LoVo (cell line): ENCODE measurements at regions not wholly inside any gene's neighbourhood (a gene's known extent, or its start where the extent isn't known, plus 50 kb on each side); places are given as distances from the start of the nearest gene placed in this dataset.
A peak's percentile ranks its signal among the peaks of the same experiment; 100 is the strongest.

Experiments
- DNase-seq: peaks from one replicate; pipeline ENCODE4 v3.0.0-alpha.2; 2016; ENCODE audit warnings: low spot score

DNA sequence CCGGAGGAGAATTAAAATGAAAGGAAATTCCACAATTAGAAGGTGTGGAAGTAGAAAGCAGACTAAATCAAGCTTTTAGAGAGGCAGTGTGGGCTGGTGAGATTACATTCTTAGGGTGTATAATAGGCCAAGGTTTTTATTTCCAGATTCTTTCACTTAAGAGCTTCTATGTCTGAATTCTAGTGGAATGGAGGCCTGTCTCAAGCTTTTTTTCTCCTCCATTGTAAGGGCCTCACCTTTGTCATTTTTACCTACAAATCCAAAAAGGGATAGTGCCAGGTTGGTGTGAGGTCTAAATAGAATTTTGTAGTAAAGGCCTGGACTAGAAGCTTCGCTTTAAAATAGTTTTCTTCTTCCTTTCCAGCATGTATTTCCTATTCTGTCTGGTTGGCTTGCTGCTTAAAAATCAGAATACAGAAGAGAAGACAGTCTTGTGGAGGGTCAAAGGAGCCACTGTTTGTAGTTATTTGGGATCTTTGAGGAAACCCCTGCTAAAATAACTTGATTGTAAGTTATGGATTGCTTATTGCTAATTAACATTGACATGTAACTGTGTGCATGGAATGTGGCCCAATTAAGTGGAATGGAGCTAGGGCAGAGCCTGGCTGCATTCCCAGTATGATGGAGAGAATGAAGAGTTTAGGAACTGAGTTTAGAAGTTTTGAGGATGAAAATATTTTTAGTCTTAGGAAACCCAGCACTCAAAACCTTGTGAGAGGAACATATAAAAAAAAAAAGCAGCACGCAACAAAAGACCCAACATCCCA is 162.5 kb upstream of the B3GALT2 start:
- no peak for DNase-seq

DNA sequence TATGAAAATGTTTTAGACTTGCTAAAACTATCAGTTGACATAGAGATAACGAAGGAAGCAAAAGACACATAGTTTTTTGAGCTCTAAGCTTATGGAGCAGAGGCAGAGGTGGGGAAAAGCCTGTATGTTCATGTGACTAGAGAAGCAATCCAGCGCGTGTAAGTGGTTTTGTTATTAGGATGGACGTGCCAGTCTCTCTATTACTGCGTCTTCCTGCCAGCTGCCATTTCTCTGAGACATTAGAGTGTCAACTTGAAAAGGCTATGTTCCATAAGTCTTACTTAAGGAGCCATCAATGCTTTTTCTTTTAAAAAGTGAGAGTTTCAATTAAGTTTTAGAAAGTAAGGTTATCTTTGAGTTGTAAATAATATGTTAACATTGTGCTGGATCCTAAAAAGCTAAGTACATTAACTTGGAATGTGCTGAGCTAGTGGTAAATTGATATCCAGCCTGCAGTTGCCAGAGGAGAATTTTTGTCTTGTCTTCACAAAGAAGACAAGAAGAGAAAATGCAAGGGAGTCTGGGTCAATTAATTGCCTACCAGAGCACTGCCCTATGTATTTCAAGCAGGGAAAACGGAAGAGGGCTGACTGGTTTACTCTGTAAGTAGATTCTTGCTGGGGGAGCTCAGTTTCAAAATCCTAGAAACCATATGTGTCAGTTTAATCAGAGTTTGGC is 161.8 kb upstream of the B3GALT2 start:
- no peak for DNase-seq

DNA sequence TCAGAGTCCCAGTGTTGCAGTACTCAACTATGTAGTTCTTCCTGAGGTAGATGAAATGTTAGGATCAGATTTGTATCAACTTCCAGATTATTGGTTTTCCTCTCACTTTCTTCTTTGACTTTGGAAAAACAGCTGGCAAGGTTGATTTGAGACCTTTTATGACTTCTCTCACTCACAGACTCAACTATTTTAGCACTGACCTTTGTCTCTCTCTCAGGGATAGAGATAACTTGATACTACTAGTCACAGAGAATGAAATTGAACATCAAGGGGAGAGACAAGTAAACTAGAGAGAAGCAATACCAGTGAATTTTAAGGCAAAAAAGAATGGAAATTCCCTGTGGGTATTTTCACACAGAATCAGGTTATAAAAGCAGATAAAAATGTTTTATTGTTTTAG is 159.7 kb upstream of the B3GALT2 start:
- no peak for DNase-seq

DNA sequence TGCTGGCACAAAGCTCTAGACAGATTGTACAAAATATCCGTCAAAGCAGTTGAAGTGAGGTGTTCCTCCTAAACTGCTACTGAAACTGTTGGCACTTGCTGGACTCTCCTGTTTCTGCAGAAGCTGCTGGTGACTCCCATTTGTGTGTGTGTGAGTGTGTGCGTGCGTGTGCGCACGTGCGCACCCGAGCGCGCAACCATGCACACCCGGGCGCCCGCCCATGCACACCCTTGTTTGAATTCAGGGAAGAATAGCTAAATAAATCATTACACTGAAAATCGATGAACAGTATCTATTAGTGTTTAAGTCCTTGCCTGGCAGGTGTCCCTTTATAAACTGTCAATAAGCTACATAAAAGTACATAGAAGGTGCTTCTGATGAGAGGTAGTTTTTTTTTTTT is 156.4 kb upstream of the B3GALT2 start:
- no peak for DNase-seq

DNA sequence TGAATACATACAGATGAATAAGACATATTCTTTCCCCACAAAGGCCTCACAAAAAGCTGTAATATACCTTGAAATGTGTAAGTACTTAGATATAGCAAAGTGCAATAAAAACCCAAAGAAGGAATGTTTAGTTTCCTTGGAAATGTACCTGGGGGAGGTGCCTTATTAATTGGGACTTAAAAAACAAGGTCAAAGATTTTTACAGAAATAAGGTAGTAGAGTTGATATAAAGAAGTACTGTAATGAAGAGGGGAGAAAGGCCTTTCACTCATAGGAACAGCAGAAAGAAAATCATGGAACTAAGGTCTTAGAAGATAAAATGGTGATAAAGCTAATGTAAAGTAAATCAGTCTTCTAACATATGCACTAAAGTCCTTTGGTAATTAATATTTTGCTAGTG is 153.9 kb upstream of the B3GALT2 start:
- no peak for DNase-seq

DNA sequence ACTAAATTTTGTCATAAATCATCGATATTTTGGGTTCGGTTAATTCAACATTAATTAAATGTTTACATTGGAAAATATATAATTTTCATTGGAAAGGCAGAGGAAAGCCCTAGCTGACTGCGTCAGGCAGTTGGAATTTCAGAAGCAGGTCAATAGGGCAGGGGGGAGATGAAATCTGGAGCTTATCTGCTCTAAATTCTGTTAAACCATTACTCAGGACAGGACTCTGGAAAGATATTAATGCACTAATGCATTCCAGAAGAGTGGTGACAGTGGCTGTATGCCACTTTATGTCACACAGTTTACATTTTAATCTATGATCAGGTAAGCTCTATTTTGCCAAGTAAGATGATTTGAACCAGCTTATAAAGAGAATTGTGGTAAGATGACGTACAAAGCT is 153.0 kb upstream of the B3GALT2 start:
- no peak for DNase-seq

DNA sequence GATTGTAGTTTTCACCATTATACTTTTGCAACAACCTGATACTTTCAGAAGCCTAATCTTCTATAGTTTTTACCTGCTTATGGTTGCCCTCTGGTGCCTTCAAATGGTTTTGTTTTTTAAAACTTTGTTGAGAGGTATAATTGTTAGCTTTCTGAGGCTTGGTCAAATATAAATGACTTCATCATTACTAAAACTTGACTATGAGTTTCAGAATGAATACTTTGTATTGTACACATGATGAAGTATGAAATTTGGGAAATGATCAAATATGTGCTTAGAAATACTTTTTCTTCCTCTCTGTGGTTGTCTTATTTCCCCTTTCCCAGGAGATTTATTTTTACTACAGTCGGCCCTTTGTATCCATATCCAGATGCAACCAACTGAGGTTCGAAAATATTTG is 151.8 kb upstream of the B3GALT2 start:
- no peak for DNase-seq

DNA sequence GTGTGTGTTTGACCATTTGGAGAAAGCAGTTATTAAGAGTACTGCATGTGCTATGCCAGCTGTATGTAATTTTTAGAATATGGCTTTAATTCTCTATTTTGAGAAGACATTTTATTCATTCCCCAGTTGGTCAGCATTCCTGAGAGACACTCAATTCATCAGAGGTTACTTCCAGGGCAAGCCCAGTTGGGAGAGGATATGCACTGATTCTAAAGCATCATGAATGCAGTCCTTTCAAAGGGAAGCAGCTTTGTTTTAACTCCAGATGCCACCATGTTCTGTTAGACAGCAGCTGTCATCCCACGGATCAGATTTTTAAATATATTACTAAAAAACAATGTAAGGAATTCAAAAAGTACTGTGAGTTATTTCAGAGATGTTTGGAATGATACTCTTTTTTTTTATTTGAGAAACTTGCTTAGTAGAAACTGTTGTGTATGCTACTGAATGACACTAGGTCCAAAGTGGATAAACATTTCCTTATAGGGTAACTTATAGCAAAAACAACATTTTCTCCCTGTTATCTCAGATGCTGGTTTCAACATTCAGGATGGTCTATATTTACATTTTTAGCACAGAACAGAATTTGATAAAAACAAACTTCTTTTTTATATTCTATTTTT is 149.5 kb upstream of the B3GALT2 start:
- DNase-seq = no peak

DNA sequence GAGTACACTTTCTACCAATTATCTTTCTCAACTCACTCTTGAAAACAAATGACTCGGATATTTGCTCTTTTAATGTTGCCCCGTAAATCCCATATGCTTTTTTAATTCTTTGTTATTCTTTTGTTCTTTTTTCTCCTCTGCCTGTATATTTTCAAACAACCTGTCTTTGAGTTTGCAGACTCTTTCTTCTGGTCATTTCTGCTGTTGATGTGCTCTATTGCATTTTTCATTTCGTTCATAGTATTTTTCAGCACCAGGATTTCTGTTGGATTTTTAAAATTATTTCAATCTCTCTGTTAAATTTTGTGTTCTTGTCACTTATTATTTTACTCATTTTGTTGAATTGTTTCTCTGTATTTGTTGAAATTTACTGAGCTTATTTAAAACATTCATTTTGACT is 146.8 kb upstream of the B3GALT2 start:
- DNase-seq = no peak

DNA sequence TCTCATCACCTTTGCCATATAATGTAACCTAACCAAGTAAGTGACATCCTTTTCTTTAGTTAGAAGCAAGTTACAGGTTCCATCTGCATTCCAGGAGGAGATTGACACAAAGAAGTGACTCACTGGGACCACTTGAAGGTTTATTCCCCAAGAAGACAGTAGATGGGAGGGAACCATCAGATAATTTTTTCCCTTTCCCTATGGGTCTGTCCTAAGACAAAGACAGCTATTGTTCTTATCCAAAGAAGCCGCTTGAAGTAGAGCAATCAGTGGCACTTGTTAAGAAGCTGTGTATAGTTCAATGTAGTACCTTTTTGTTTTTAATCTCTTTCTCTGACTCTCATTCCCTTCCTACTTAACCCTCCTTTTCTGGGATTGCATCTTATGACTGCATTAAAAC is 139.9 kb upstream of the B3GALT2 start:
- no peak for DNase-seq

DNA sequence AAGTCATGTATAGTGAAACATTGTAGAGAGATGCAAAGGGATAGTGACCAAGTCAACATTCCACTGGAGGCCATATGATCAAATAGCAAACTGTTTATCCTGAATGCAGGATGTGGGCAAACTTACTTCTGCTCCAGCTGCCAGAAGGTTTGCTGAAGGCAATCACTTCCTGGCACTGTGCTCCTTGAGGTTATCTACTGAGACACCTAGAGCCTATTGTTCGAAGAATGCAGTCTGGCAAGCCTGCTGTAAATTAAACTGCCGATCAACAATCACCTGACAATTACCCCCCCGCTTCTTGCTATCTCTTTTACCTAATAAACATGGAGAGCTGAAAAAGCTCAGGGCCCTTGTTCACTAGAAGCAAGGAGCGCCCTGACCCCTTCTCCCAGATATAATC is 139.4 kb upstream of the B3GALT2 start:
- DNase-seq = no peak

DNA sequence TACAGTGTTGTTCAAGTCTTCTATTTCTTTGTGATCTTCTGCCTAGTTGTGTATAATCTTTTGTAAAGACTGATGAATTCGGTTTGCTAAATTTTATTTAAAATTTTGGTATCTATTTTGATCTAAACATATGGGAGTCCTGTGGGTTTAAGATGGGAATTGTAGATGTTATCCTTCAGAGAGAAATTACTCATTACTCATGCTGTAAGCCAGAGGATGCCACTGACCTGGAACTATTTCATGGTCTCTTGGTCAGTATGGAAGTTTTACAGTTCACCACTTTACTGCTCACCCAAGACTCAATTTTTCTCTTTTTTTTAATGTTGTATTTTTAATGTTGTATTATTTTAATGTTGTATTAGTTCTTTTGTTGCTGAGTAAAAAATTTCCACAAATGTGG is 138.6 kb upstream of the B3GALT2 start:
- no peak for DNase-seq

DNA sequence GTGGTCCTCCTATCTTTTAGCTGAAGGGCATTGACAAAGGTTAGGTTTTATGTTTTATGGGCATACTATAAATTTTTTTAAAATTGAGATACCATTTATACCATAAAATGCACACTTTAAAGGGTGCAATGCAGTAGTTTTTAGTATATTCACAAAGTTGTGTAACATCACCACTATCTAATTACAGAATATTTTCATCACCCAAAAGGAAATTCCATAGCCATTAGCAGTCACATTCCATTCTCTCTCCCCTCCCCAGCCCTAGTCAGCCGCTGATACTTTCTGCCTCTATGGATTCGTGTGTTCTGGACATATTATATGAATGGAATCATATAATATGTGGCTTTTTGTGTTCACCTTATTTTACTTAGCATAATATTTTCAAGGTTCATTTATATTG is 135.8 kb upstream of the B3GALT2 start:
- DNase-seq = peak; percentile 32

DNA sequence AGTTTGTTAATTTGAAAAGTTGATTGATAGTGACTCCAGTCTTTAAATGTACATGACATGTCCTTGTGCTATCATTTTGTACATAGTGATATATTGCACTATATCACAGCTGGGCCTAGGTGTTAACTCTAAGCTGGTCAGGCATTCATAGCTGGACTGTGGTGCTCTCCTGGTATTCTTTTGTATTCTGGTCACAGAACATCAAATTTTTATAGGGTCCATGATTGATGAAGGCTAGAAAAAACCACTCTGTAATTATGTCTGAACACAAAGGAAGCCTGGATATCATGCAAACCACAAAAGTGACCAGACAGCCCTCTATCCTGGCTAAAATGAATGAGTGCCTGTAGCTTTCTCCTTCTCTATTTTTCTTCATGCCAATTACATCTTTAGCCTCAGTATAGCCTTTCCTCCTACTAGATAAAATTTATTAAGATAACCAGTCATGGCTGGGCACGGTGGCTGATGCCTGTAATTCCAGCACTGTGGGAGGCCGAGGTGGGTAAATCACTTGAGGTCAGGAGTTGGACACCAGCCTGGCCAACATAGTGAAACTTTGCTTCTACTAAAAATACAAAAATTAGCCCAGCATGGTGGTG is 134.9 kb upstream of the B3GALT2 start:
- DNase-seq = no peak

DNA sequence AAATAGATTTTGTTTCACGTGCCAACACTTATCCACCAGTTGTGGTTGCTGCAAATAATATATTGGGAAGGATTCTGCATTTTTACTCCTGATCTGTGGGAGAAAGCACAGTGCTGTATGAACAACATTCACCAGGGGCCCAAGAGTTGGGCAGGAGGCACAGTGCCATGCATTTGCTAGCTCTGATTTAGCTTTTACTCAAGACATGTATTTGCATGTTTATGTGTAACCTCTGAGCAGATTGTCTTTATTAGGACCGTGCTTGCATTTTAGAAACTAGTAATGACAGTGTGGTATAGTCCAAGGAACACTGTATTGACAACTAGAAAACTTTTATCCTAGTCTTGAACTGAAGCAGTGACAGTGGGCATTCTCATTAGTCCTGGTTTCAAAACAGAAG is 133.9 kb upstream of the B3GALT2 start:
- DNase-seq = no peak

DNA sequence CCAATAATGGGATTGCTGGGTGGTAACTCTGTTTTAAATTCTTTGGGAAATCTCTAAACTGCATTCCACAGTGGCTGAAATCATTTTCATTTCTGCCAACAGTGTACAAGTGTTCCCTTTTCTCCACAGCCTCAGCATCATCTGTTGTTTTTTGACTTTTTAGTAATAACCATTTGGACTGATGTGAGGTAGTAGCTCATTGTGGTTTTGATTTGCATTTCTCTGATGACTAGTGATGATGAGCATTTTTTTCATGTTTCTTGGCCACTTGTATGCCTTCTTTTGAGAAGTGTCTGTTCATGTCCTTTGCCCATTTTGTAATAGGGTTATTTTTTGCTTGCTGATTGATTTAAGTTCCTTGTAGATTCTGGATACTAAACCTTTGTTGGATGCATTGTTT is 131.9 kb upstream of the B3GALT2 start:
- DNase-seq = no peak

DNA sequence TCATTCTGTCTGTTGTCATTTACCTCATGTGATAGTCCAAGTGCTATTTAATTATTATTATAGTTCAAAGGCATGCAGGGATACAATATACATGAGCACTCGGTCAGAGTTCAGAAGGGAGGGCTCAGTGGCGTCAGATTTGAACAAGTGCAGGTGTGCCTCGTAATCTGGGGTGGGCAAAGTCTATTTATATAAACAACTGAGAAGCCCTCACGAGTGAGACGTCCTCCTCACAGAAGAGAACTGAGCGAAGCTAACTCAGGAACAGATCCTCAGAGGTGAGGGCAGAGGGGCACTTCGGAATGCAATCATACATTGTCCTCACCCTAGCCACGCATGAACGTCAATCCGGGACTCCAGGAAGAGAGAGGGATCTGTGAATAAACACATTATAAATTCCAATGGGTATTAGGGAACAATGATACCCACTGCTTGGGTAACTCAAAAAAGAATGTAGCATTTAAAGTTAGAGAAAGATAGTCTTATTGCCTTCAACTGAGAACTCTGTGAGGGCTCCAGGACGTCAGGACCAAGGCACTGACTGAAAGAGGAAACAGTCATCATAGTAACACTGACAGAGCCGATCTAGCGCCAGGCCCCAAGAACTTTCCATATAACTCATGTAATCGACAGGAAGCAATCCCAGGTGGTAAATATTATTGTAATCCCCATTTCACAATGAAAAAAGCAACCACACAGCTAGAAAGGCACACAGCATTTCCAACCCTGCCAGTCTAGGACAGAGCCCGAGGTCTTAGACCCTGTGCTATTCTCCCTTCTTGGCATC is 127.1 kb upstream of the B3GALT2 start:
- DNase-seq = no peak

DNA sequence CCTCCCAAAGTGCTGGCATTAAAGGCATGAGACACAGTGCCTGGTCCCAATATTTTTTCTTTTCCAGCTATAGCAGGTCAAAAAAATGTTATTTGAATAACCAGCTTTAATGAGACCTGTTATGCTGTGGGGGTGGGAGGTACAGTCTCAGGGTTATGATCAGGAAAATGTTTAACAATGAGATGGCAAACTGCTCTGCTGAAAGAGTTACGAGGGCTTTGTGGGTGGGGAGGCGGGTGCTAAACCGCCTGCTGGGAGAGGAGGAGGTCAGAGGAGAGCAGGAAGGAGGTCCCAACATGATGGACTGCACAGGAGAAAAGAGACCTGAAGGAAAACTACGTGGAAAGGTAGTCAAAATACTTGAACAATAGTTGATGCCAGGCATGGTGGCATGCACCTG is 126.0 kb upstream of the B3GALT2 start:
- no peak for DNase-seq

DNA sequence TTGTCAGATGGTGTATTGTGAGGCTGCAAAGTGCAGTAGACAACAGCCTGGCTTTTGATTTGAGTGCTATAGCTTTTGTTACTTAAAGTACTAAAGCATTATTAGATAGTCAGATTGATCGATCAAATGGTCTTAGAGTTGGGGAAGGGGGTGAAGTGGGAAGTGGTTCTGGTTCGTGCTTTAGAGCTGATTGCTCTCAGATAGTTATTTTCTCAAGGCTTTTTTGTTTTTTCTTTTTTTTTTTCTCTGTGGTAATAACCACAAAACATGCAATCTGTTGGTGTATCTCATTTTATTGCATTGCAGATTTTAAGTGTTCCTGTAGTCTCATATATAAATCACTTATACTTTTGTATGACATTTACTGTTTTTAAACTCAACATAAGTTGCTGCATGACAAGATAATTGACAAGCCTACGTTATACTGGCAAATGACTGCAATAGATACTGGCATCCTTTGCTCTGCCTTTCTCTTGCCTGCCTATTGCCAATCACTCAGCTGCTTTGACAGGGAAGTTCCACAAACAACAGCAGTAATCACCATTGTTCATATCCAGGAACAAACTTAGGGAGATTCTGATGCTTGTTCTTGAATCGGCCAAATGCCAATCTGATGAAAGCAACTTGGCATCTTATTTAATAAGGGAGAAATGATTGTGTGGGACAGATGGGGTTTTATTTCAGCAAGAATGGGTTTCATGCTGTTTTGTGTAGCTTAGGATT is 125.0 kb upstream of the B3GALT2 start:
- no peak for DNase-seq

DNA sequence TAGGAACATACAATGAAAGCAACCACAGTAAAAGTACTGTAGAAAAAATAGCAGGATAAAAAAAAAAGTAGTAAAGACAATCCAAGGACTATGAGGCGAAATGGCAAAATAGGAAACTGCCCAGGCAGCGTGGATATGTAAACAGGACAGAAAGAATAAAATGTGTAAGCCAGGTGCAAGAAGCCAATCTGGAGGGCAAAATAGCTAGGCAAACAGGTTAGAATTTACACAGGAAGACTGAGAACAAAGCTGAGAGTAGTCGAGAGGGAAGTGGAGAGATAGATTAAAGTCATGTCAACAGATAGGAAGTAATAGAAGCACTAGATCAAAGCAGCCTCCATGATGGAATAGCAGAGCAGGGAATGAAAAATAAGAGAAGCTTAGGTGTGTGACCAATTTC is 124.2 kb upstream of the B3GALT2 start:
- DNase-seq = no peak

DNA sequence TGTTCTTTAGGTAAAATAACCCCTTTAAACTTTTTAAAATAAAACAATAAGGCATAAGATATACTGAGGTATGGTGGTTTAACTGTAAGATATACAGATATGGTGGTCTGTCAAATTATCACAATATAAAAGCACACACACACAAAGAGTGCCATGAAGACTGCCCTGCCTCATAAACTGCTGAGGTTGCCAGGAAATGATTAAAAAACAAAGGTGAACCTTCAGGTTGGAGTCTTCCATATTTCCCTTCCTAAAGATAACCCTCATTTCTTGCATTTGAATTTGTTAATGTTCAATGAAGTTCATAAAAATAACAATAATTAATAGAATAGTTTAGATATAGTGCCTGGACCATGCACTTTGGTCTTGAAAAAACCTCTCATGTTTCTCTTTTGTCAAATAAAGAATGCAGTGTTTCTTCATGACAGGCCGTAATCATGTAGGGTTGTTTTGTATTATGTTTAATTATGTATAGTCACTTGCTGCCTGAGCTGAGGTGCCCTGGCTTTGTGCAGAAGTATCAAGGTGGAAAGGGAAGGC is 123.6 kb upstream of the B3GALT2 start:
- DNase-seq = no peak
